PC-9 (cell line): ENCODE measurements at regions not wholly inside any gene's neighbourhood (a gene's known extent, or its start where the extent isn't known, plus 50 kb on each side); places are given as distances from the start of the nearest gene placed in this dataset.
"Not testable (repeated sequence)": the region's sequence is repeated elsewhere in the genome, so short reads cannot be mapped to it uniquely, and the experiment has no call there.

Source experiments
- BruUV-seq: library from RNA; stranded (reverse); fragments of 400-500 nt; replicated peaks from 2 replicates; lab custom pipeline; 2021; lab: Mats Ljungman, UMichigan
- CTCF ChIA-PET: fragments of 300-600 bp; sonication (Branson Sonifier 250); formaldehyde crosslinking; loops from one replicate; lab custom pipeline; 2022; ENCODE audit warnings: antibody characterized with exemption; lab: Charles Lee
- POLR2A ChIA-PET: fragments of 300-600 bp; sonication (Branson Sonifier 250); formaldehyde crosslinking; loops from one replicate; lab custom pipeline; 2022; ENCODE audit warnings: antibody characterized with exemption; ENCODE audit not compliant: unreplicated experiment; lab: Charles Lee
- DNase-seq, 2 experiments: peaks; one replicate each; pipeline versions ENCODE4 v3.0.0 to v3.0.0-alpha.2; 2015 to 2022; ENCODE audit warnings: mixed read lengths in 1 of 2
- H2AFZ ChIP-seq: fragments of 200-600 bp; sonication (generic); 2 replicates; pipeline ENCODE4 v1.8.1; 2017; ENCODE audit warnings: antibody characterized with exemption
- H3F3A ChIP-seq: fragments of 200-600 bp; sonication (generic); 2 replicates; pipeline ENCODE4 v1.8.1; 2017; ENCODE audit warnings: antibody characterized with exemption, mild to moderate bottlenecking, low read depth; ENCODE audit not compliant: insufficient read depth
- H3K27ac ChIP-seq: fragments of 200-600 bp; sonication (generic); 2 replicates; pipeline ENCODE4 v1.6.1; 2016; ENCODE audit warnings: mixed run types
- H3K27me3 ChIP-seq: fragments of 200-600 bp; sonication (generic); 2 replicates; pipeline ENCODE4 v1.6.1; 2016; ENCODE audit warnings: low read depth, mixed run types; ENCODE audit not compliant: insufficient read depth
- H3K36me3 ChIP-seq: fragments of 200-600 bp; sonication (generic); 2 replicates; pipeline ENCODE4 v1.6.1; 2016; ENCODE audit warnings: low read depth, mixed run types
- H3K4me1 ChIP-seq: fragments of 200-600 bp; sonication (generic); replicated peaks from 2 replicates; pipeline ENCODE4 v1.6.1; 2016; ENCODE audit warnings: mixed run types; ENCODE audit not compliant: insufficient read depth
- H3K4me2 ChIP-seq: fragments of 200-600 bp; sonication (generic); 2 replicates; pipeline ENCODE4 v1.6.1; 2017; ENCODE audit warnings: mixed run types
- H3K4me3 ChIP-seq: fragments of 200-600 bp; sonication (generic); 2 replicates; pipeline ENCODE4 v1.6.1; 2016; ENCODE audit warnings: mixed run types
- H3K79me2 ChIP-seq: fragments of 200-600 bp; sonication (generic); 2 replicates; pipeline ENCODE4 v1.6.1; 2017; ENCODE audit warnings: low read depth, mixed run types
- H3K9me2 ChIP-seq: fragments of 200-600 bp; sonication (generic); 2 replicates; pipeline ENCODE4 v1.8.1; 2017; ENCODE audit warnings: mild to moderate bottlenecking; ENCODE audit not compliant: insufficient read depth
- H3K9me3 ChIP-seq: fragments of 200-600 bp; sonication (generic); 2 replicates; pipeline ENCODE4 v1.8.1; 2016; ENCODE audit warnings: low read depth; ENCODE audit not compliant: insufficient read depth
- H4K20me1 ChIP-seq: fragments of 200-600 bp; sonication (generic); 2 replicates; pipeline ENCODE4 v1.8.1; 2017; ENCODE audit not compliant: insufficient read depth
- CTCF ChIP-seq: fragments of 200-600 bp; sonication (generic); conservative IDR thresholded peaks from 2 replicates; pipeline ENCODE4 v1.6.1; 2017; ENCODE audit warnings: mixed run types, antibody characterized with exemption, mild to moderate bottlenecking, moderate library complexity
- EZH2 ChIP-seq: fragments of 200-600 bp; sonication (generic); IDR thresholded peaks from 2 replicates; pipeline ENCODE4 v1.8.0; 2017; ENCODE audit warnings: antibody characterized with exemption, low read depth
- intact Hi-C: fragments of 100-400 bp; cut with micrococcal nuclease; formaldehyde crosslinking; loops from one replicate; pipeline ENCODE4 v1.10.0; 2022; ENCODE audit not compliant: unreplicated experiment

- Histone ChIP-seq H3K27me3 (no peaks in the 10 kb centered on the region), H3K27ac (no peak overlapping the region), H3K4me1 (no peaks in the 10 kb centered on the region), H3K79me2 (no peaks in the 10 kb centered on the region), H3F3A (no peaks in the 10 kb centered on the region), H3K4me3 (no peak overlapping the region), H4K20me1 (no peaks in the 10 kb centered on the region), H2AFZ (no peak overlapping the region), H3K9me3 (no peaks in the 10 kb centered on the region), H3K36me3 (no peaks in the 10 kb centered on the region), H3K9me2 (no peaks in the 10 kb centered on the region), H3K4me2 (no peak overlapping the region)
- TF ChIP-seq CTCF, result no peak
- TF ChIP-seq EZH2, result no peak
- POLR2A ChIA-PET, result no interaction called here
- BruUV-seq, result no TSS peak
- intact Hi-C loops, result no loop called here
- CTCF ChIA-PET, result no interaction called here
- DNase-seq, result no peak
These were observed 322.1 kb downstream of the MEX3B start for GRCh38 chr15:81723701-81724100.

GRCh38 chr15:81723113-81723651 is 322.6 kb downstream of the MEX3B start:
- no peak overlapping the region for H2AFZ ChIP-seq
- no peaks in the 10 kb centered on the region for H3K4me1 ChIP-seq
- H3K9me3 ChIP-seq, result no peaks in the 10 kb centered on the region
- no peaks in the 10 kb centered on the region for H3K79me2 ChIP-seq
- POLR2A ChIA-PET, result no interaction called here
- intact Hi-C loops, result no loop called here
- H3F3A ChIP-seq, result no peaks in the 10 kb centered on the region
- H4K20me1 ChIP-seq, result no peaks in the 10 kb centered on the region
- no peak overlapping the region for H3K4me2 ChIP-seq
- no peak for DNase-seq
- no peak overlapping the region for H3K27ac ChIP-seq
- CTCF ChIA-PET, result no interaction called here
- no peaks in the 10 kb centered on the region for H3K36me3 ChIP-seq
- H3K27me3 ChIP-seq, result no peaks in the 10 kb centered on the region
- H3K9me2 ChIP-seq, result no peaks in the 10 kb centered on the region
- no peak overlapping the region for H3K4me3 ChIP-seq
- BruUV-seq, result no TSS peak
- TF ChIP-seq CTCF, result no peak
- no peak for TF ChIP-seq EZH2

DNA sequence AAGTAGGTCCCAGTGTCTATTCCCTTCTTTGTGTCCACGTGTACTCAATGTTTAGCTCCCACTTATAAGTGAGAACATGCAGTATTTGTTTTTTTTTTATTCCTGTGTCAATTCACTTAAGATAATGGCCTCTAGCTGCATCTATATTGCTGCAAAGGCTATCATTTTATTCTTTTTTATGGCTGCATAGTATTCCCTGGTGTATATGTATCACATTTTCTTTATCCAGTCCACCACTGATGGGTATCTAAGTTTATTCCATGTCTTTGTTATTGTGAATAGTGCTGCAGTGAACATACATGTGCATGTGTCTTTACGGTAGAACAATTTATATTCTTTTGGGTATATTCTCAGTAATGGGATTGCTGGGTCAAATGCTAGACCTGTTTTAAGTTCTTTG is 329.4 kb downstream of the MEX3B start:
- H3K27ac ChIP-seq, DNase-seq, H3K4me1 ChIP-seq, H3K27me3 ChIP-seq, H3K36me3 ChIP-seq, H3K79me2 ChIP-seq, H4K20me1 ChIP-seq, intact Hi-C loops, H3K9me3 ChIP-seq, POLR2A ChIA-PET, CTCF ChIA-PET, H2AFZ ChIP-seq, H3K4me2 ChIP-seq, H3K4me3 ChIP-seq, H3F3A ChIP-seq, H3K9me2 ChIP-seq, BruUV-seq: not testable (repeated sequence)

- H3K4me1 ChIP-seq, result no peaks in the 10 kb centered on the region
- intact Hi-C loops, result no loop called here
- no peaks in the 10 kb centered on the region for H4K20me1 ChIP-seq
- H3K4me3 ChIP-seq, result no peak overlapping the region
- H3K4me2 ChIP-seq, result no peak overlapping the region
- no peaks in the 10 kb centered on the region for H3F3A ChIP-seq
- TF ChIP-seq CTCF (no peak), EZH2 (no peak)
- H3K36me3 ChIP-seq, result no peaks in the 10 kb centered on the region
- H3K27ac ChIP-seq, result no peak overlapping the region
- ChIA-PET CTCF (no interaction called here), POLR2A (no interaction called here)
- DNase-seq, result no peak
- H3K9me2 ChIP-seq, result no peaks in the 10 kb centered on the region
- H3K79me2 ChIP-seq, result no peaks in the 10 kb centered on the region
- H2AFZ ChIP-seq, result no peak overlapping the region
- H3K27me3 ChIP-seq, result no peaks in the 10 kb centered on the region
- H3K9me3 ChIP-seq, result no peaks in the 10 kb centered on the region
- BruUV-seq, result no TSS peak
These were observed 335.5 kb downstream of the MEX3B start for GRCh38 chr15:81710328-81710727.

DNA sequence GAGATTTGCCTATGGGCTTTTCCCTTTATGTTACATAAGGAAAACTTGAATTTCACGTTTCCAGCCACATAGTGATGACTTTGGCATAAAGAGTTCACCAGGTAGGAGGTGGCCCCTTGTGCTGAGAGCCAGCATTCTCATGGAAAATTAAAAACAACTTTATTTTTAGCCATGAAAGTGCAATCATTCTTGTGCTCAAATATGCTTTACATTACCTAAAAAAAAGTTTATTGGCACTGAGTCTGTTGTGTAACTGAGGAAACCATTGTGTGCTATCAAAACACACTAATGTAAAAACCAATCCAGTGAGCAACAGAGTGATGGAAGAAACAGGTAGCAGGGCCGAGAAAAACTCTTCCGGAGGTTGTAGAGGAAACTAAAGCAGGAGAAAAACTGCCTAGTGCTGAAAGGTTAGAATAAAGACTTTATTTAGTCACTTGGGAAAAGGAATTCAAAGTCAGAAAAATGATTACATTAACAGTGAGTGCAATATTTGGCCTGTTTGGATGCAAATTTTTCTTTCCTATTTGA is 332.9 kb upstream of the TMC3 start:
- BruUV-seq, H3K27ac ChIP-seq, H3K4me1 ChIP-seq, H3K4me3 ChIP-seq, H3K36me3 ChIP-seq, H2AFZ ChIP-seq, H3K4me2 ChIP-seq, POLR2A ChIA-PET, CTCF ChIA-PET, H3K9me3 ChIP-seq, H4K20me1 ChIP-seq, intact Hi-C loops, H3K9me2 ChIP-seq, H3K79me2 ChIP-seq, H3F3A ChIP-seq, DNase-seq, H3K27me3 ChIP-seq: not testable (repeated sequence)
